Activated naive CD8-positive, alpha-beta T cell treated with anti-CD3 and anti-CD28 coated beads, Interleukin-2, amount 10 ng/mL, durations not matched to agents 7 days and 5 days (primary cell): ENCODE measurements at regions not wholly inside any gene's neighbourhood (a gene's known extent, or its start where the extent isn't known, plus 50 kb on each side); places are given as distances from the start of the nearest gene placed in this dataset.
"Not testable (repeated sequence)": the region's sequence is repeated elsewhere in the genome, so short reads cannot be mapped to it uniquely, and the experiment has no call there.

Source experiments
- ATAC-seq: fragments of 150-1000 bp; cut with Tn5 transposase; one replicate; pipeline ENCODE4 v1.10.0; 2021; ENCODE audit warnings: low read depth, moderate library complexity
- POLR2A ChIA-PET: fragments of 350-600 bp; sonication (Branson Sonifier 250); formaldehyde crosslinking; loops from one replicate; lab custom pipeline; 2021; ENCODE audit warnings: antibody characterized with exemption; lab: Charles Lee
- DNase-seq: peaks from one replicate; pipeline ENCODE4 v3.0.0; 2021
- H3K27ac Mint-ChIP-seq: one replicate; pipeline ENCODE4 v1.8.0; 2022; ENCODE audit warnings: mild to moderate bottlenecking, mixed read lengths
- H3K27me3 Mint-ChIP-seq: one replicate; pipeline ENCODE4 v1.8.0; 2022; ENCODE audit warnings: mild to moderate bottlenecking, moderate library complexity, mixed read lengths
- H3K36me3 Mint-ChIP-seq: one replicate; pipeline ENCODE4 v1.8.0; 2021; ENCODE audit warnings: mild to moderate bottlenecking, mixed read lengths
- H3K4me1 Mint-ChIP-seq: one replicate; pipeline ENCODE4 v1.8.0; 2021; ENCODE audit warnings: mixed read lengths
- H3K4me3 Mint-ChIP-seq: one replicate; pipeline ENCODE4 v1.8.0; 2022; ENCODE audit warnings: mild to moderate bottlenecking, moderate library complexity, mixed read lengths
- H3K9me3 Mint-ChIP-seq: one replicate; pipeline ENCODE4 v1.8.0; 2021; ENCODE audit warnings: mixed read lengths

DNA sequence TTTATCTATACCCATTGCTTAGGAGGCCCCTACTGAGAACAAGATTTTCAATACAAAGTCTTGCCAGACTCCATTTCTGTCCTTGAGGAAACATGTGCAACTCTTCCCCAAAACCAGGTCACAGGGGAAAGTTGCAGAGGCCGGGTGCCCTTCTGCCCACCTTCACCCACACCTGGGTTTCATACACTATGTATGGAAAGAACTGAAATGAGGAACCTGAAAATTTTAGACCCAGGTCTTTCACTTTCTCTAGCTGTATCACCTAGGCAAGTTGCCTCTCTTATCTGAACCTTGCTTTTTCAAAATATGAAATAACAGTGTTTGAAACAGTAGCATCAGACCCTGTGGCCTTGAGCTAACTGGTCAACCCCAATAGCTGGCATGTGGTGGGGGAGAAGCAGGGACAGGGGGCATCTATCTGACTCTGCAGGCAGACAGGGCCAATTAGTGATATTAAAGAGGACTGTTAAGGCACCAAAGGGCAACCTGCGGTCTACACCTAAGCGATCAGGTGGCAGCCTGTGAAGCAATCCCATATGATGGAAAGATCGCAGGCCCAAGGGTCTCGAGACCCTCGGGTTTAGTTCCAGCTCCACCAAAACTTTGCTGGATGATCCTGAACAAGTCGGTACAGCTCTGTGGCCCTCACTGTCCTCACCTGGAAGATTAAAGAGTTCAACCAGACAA, 346.5 kb downstream of the BCL11B start:
- ATAC-seq: no peak
- no peak for DNase-seq

DNA sequence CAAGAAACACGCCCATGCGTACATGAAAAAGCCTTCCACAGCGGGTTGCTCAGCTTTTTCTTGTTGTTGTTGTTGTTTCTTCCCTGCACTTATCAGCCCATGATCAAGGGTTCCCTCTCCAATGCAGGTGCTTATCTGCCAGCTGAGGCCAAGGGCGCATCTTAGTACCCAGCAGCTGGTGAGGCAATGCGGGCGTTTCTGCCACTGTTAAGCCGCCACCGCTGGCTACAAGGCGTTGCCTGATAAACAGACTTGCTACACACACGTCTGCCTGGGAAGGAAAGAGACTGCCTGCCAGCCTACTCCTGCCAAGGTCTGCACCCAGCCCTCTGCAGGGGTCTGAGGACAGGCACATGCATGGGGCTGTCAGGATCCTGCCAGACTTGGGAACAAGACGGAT, 345.9 kb downstream of the BCL11B start:
- H3K27ac Mint-ChIP-seq: no peak overlapping the region
- no peaks in the 10 kb centered on the region for H3K27me3 Mint-ChIP-seq

More for the DNA sequence above, 346.5 kb downstream of the BCL11B start:
- Mint-ChIP-seq H3K36me3 (peaks cover 4% of the 10 kb centered on the region), H3K4me1 (peaks cover 12% of the 10 kb centered on the region), H3K4me3 (no peak overlapping the region), H3K9me3 (peaks cover 11% of the 10 kb centered on the region), H3K27ac (no peak overlapping the region), H3K27me3 (no peaks in the 10 kb centered on the region)
- POLR2A ChIA-PET: no interaction called here

DNA sequence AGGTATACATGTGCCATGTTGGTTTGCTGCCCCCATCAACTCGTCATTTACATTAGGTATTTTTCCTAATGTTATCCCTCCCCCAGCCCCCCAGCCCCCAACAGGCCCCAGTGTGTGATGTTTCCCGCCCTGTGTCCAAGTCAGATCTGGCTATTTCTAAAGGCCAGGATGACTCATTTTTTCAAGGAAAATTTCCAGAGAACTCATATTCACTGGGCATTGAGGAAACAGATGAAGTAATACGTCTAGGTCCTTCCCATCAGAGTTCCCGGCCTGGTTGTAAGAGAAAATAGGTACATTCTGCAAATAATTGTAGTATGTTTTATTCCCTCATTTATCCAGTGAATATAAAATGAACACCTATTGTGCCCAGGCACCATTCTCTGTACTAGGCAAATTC, 345.2 kb downstream of the BCL11B start:
- no peaks in the 10 kb centered on the region for H3K27me3 Mint-ChIP-seq
- ATAC-seq (no peak), DNase-seq (no peak)
- H3K9me3 Mint-ChIP-seq: peaks cover 8% of the 10 kb centered on the region
- POLR2A ChIA-PET: interaction anchor here (0.7 kb wide), 1 partner anchor 689 kb away, joined by 3 read pairs; no protein-coding TSS in a partner anchor
- H3K36me3 Mint-ChIP-seq: peaks cover 7% of the 10 kb centered on the region
- H3K4me3 Mint-ChIP-seq: no peak overlapping the region
- H3K27ac Mint-ChIP-seq: no peak overlapping the region
- H3K4me1 Mint-ChIP-seq: peaks cover 25% of the 10 kb centered on the region

More for the DNA sequence above, 345.9 kb downstream of the BCL11B start:
- ATAC-seq (no peak), DNase-seq (no peak)
- Mint-ChIP-seq H3K4me3 (no peak overlapping the region), H3K36me3 (peaks cover 6% of the 10 kb centered on the region), H3K4me1 (peaks cover 18% of the 10 kb centered on the region), H3K9me3 (peaks cover 8% of the 10 kb centered on the region)
- POLR2A ChIA-PET: no interaction called here

DNA sequence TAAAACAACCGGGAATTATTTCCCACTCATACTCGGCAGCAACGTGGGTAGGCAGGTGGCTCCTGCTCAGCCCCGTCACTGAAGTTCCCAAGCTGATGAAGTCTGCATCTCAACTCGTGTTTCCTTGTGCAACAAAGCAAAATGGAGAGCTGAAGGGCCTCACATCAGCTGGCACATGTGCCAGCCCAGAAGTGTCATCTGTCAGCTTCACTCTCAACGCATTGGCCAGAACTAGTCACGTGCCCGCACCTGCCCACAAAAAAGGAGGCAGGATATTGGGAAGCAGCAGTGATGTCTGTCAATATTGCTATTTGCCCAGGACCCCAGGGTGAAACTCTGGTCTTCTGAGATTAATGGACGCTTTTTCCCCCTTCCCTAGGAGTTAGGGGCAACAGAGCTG, 344.0 kb downstream of the BCL11B start:
- H3K4me3 Mint-ChIP-seq: no peak overlapping the region
- peaks cover 36% of the 10 kb centered on the region for H3K4me1 Mint-ChIP-seq
- ATAC-seq: no peak
- H3K36me3 Mint-ChIP-seq: peaks cover 5% of the 10 kb centered on the region
- no peak for DNase-seq
- POLR2A ChIA-PET: no interaction called here
- H3K27ac Mint-ChIP-seq: no peak overlapping the region
- no peaks in the 10 kb centered on the region for H3K27me3 Mint-ChIP-seq
- H3K9me3 Mint-ChIP-seq: peaks cover 1% of the 10 kb centered on the region

DNA sequence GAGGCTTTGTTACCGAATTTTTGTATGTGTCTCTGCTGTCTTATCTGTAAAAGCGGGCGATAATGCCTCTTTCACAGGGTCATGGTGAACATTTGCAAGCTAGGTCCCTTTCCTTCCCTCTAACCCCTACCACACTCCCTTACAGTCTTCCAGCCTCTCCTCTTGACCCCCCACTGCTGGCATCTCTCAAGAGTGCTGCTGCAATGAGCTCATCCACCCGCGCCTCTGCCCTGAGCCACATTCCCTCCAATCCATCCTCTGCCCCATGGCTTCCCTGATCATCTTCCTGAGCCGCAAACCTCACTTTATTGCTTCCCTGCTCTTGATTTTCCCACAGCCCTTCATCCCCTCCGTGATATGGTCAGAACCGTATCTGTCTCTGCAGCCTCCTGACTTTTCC, 343.6 kb downstream of the BCL11B start:
- ATAC-seq (no peak), DNase-seq (no peak)
- Mint-ChIP-seq H3K27me3 (no peaks in the 10 kb centered on the region), H3K36me3 (peaks cover 5% of the 10 kb centered on the region), H3K27ac (peak overlapping the region; percentile 12), H3K4me3 (no peak overlapping the region), H3K4me1 (peaks cover 38% of the 10 kb centered on the region), H3K9me3 (peaks cover 1% of the 10 kb centered on the region)
- POLR2A ChIA-PET: no interaction called here

DNA sequence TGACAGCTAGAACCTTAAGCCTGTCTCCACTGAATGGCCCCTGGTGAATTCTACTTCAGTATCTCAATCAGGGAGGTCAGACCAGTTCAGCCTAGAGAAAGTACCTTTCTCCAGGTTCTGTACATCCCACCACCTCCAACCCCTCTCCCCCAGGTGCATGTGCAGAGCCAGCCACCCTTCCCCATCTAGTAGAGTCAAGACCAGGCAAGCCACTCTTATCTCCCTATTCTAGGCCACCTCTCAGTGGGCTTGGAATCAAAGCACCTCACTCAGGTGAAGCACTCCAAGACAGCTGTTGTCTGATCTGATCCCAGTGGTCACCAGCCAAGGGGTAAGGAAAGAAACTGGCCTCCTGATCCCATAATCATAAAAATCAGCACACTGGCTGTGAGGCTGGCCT, 340.9 kb downstream of the BCL11B start:
- Mint-ChIP-seq H3K4me3 (no peak overlapping the region), H3K9me3 (peaks cover 2% of the 10 kb centered on the region), H3K27me3 (no peaks in the 10 kb centered on the region), H3K36me3 (peaks cover 9% of the 10 kb centered on the region), H3K4me1 (peaks cover 42% of the 10 kb centered on the region), H3K27ac (peak overlapping the region; percentile 91)
- DNase-seq (no peak), ATAC-seq (no peak)
- POLR2A ChIA-PET: interaction anchor here (0.7 to 1.8 kb wide), 3 partner anchors 18 to 339 kb away, joined by 3 to 9 read pairs (median 4); no protein-coding TSS in a partner anchor

DNA sequence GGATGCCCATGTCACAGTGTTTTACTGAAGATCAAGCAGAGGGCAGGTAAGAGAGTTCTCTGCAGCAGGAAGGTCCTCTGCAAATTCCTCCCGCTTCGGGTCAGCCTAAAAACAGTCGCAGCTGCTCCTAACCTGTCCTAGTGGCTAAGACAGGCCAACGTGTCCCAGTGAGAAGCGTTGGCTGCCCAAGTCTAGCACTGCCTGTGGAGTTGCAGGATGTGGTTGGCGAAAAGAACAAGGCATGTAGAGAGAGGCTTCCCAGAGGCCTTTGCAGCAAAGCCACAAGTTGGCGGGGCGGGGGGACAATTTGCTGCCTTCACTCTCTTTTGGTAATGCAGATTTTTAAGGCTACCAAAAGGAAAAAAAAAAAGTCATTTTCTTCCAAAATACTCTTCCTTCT, 340.1 kb downstream of the BCL11B start:
- Mint-ChIP-seq H3K36me3 (peaks cover 9% of the 10 kb centered on the region), H3K4me1 (peaks cover 40% of the 10 kb centered on the region), H3K27me3 (no peaks in the 10 kb centered on the region), H3K4me3 (peak overlapping the region; percentile 71), H3K9me3 (peaks cover 2% of the 10 kb centered on the region), H3K27ac (peak overlapping the region; percentile 91)
- ATAC-seq: peak; percentile 98
- POLR2A ChIA-PET: interaction anchor here (0.7 to 2.0 kb wide), 5 partner anchors 19 to 338 kb away, joined by 3 to 9 read pairs (median 5); no protein-coding TSS in a partner anchor
- DNase-seq: peak; percentile 74

DNA sequence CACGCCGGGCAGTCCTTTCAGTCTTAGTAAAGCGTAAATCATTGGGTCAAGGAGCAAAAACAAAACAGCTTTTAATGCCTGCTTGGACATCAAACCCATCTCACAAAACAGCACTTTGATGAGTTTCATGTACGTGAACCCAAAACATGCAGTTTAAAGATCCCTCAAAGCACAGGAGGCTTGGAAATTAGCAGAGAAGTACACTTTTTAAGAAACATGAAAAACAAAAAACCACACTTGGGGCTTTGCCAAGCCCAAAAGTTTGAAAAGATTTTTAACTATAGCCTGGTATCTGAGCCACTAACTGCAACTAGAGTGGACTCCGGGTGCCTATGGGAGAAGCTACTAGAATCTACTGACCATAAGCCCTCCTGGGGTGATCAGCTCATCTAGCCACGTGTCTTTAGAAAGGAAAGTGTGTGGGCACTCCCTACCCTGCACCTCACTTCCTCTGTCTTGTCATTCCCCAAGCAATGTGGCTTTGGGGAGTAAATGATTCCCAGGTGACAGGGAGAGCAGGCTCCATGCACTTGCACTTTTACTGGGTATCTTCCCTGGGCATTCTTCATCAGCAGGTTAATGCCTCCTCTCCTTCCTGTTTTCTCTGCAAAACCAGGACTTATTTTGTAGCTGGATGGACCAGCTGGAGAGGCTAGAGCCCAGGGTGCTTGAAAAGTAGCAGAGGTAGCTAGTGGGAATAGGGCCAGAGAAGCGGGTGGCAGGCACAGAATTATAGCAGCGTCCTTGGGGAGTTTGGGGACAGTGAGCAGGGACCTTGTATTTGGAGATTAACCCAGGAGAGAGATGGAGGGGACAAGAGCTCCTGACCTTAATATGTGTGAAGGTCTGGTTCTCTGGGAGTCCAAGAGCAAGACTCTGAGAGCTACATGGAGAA, 339.3 kb downstream of the BCL11B start:
- Mint-ChIP-seq H3K27ac (peak overlapping the region; percentile 91), H3K36me3 (peaks cover 9% of the 10 kb centered on the region), H3K4me3 (peak overlapping the region; percentile 71), H3K9me3 (peaks cover 3% of the 10 kb centered on the region), H3K4me1 (peaks cover 41% of the 10 kb centered on the region), H3K27me3 (no peaks in the 10 kb centered on the region)
- ATAC-seq (no peak), DNase-seq (no peak)
- POLR2A ChIA-PET: interaction anchor here (0.9 to 2.0 kb wide), 4 partner anchors 20 to 337 kb away, joined by 5 to 9 read pairs (median 6); no protein-coding TSS in a partner anchor

DNA sequence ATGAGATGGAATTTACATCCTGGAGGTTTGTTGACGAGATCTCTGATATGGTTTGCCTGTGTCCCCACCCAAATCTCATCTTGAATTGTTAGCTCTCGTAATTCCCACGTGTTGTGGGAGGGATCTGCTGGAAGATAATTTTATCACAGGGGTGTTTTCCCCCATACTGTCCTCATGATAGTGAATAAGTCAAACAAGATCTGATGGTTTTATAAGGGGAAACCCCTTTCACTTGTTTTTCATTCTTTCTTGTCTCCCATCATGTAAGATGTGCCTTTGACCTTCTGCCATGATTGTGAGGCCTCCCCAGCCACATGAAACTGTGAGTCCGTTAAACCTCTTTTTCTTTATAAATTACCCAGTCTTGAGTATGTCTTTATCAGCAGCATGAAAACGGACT, 337.4 kb downstream of the BCL11B start:
- POLR2A ChIA-PET, H3K27me3 Mint-ChIP-seq, H3K4me3 Mint-ChIP-seq, DNase-seq, ATAC-seq, H3K27ac Mint-ChIP-seq, H3K36me3 Mint-ChIP-seq, H3K9me3 Mint-ChIP-seq: not testable (repeated sequence)
- H3K4me1 Mint-ChIP-seq: peaks cover 46% of the 10 kb centered on the region

DNA sequence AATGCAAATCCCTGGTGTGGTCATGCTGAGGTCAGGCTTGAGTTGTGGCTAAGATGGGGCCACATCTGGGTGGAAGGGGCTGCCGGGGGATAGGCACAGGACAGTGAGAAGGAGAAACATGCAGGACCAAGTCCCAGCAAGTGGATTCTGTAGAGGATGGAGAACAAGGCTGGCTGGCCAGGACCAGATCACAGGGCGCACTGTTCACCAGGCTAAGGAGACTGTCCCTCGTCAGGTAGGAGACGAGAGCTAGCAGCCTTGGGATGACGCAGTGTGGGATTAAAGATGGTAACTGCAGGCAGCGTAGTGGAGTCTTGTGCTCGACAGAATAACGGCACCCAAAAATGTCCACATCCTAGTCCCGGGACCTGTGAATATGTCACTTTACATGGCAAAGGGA, 336.1 kb downstream of the BCL11B start:
- H3K27me3 Mint-ChIP-seq: no peaks in the 10 kb centered on the region
- H3K4me3 Mint-ChIP-seq: no peak overlapping the region
- DNase-seq: no peak
- no peak for ATAC-seq
- no peak overlapping the region for H3K27ac Mint-ChIP-seq
- H3K36me3 Mint-ChIP-seq: peaks cover 7% of the 10 kb centered on the region
- peaks cover 3% of the 10 kb centered on the region for H3K9me3 Mint-ChIP-seq
- peaks cover 46% of the 10 kb centered on the region for H3K4me1 Mint-ChIP-seq
- POLR2A ChIA-PET: no interaction called here

DNA sequence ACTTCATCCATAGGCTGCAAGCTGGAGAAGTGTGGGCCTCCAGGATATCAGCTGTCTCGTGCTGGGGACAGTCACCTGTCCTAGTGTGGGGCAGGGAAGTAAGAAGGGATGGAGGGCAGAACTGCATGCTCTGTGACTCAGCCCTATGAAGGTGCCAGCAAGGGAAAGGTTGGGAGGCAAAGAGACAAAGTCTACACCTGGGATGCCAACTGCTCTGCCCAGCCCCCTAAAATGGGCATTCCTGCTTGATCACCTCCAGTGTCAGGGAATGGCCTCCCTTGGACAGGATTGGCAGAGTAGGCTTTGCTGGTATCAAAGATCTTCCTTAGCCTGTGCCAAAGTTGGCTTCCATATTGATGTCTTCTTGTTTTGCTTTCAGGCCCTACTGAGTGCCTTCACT, 335.0 kb downstream of the BCL11B start:
- Mint-ChIP-seq H3K27ac (no peak overlapping the region), H3K4me3 (no peak overlapping the region), H3K9me3 (peaks cover 3% of the 10 kb centered on the region), H3K27me3 (no peaks in the 10 kb centered on the region), H3K4me1 (peaks cover 36% of the 10 kb centered on the region), H3K36me3 (peaks cover 4% of the 10 kb centered on the region)
- POLR2A ChIA-PET: interaction anchor here (1.5 kb wide), 1 partner anchor 16 kb away, joined by 3 read pairs; no protein-coding TSS in a partner anchor
- DNase-seq: no peak
- ATAC-seq: no peak

DNA sequence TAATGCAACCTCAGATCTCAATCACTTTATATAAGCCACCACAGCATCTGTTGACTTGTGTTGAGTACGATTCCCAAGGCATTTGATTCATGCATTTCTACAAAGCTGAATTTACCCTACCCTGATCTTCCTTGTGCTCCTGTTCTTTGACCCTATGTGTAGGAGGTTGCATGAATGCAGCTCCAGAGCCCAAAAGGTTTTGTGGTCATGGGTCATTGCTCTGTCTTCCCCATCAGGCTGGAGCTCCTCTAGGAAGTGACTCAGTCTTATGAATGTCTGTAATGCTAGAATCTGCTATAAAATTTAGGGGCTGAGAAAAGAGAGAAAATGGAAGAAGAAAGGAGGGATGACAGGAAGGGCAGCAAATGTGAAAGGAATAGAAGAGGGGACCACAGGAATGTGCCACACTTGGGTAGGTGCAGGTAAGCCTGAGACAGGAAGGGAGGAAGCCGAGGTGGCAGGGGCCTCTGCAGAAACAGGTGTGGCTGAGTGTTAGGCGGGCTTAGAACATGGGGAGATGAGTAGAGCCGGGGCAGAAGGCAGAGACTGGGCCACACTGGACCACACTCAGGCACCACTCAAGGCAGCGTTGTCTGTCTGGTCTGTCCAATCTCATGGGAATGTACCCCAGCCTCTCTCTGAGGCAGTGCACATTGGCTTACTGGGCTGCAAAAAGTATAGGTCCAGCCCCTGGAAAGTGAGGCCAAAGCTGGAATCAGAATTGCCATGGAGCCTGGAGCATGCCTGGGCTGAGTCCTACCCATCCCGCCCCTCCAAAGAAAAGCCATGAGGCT, 334.1 kb downstream of the BCL11B start:
- ATAC-seq: no peak
- H3K4me1 Mint-ChIP-seq: peaks cover 28% of the 10 kb centered on the region
- peaks cover 4% of the 10 kb centered on the region for H3K36me3 Mint-ChIP-seq
- POLR2A ChIA-PET: interaction anchor here (1.5 kb wide), 1 partner anchor 15 kb away, joined by 3 read pairs; no protein-coding TSS in a partner anchor
- peaks cover 3% of the 10 kb centered on the region for H3K9me3 Mint-ChIP-seq
- H3K27me3 Mint-ChIP-seq: no peaks in the 10 kb centered on the region
- H3K27ac Mint-ChIP-seq: peak overlapping the region; percentile 0
- H3K4me3 Mint-ChIP-seq: no peak overlapping the region
- no peak for DNase-seq
